Neural cell (in vitro differentiated cells): ENCODE measurements at regions not wholly inside any gene's neighbourhood (a gene's known extent, or its start where the extent isn't known, plus 50 kb on each side); places are given as distances from the start of the nearest gene placed in this dataset.

Experiments used
- small RNA-seq, 3 experiments: library from RNA; depleted of rRNA; stranded (forward); fragments of <200 nt; gene quantifications; one replicate each; pipeline ENCODE3, GENCODE V24; 2012

Small RNAs in the stretch of these regions (small RNA-seq; reads per million reads assigned to genes)
- 0 to 1.2 (median 0) reads per million in 3 experiments for gene RF00019
